ENCODE measurements at regions not wholly inside any gene's neighbourhood (a gene's known extent, or its start where the extent isn't known, plus 50 kb on each side); places are given as distances from the start of the nearest gene placed in this dataset.

GRCh38 chr5:171650597-171650996 lies 135.0 kb upstream of the SMIM23 start:
- no peak for DNase-seq (ENCODE audit: low read depth)

GRCh38 chr5:171651102-171651501 lies 134.5 kb upstream of the SMIM23 start:
- DNase-seq (ENCODE audit: low read depth): no peak

GRCh38 chr5:171654881-171655280 lies 130.7 kb upstream of the SMIM23 start:
- no peak for DNase-seq (ENCODE audit: low read depth)

- DNase-seq (ENCODE audit: low read depth): no peak
These were observed 128.1 kb upstream of the SMIM23 start for GRCh38 chr5:171657473-171657872.

- no peak for DNase-seq (ENCODE audit: low read depth)
These were observed 125.7 kb upstream of the SMIM23 start for GRCh38 chr5:171659896-171660295.

GRCh38 chr5:171660434-171660833 lies 125.2 kb upstream of the SMIM23 start:
- DNase-seq (ENCODE audit: low read depth): no peak

- no peak for DNase-seq (ENCODE audit: low read depth)
These were observed 124.5 kb upstream of the SMIM23 start for GRCh38 chr5:171661143-171661542.

GRCh38 chr5:171663311-171664085 lies 122.1 kb upstream of the SMIM23 start:
- DNase-seq (ENCODE audit: low read depth): no peak

- no peak for DNase-seq (ENCODE audit: low read depth)
These were observed 121.1 kb upstream of the SMIM23 start for GRCh38 chr5:171664489-171664888.

GRCh38 chr5:171666815-171667214 lies 118.8 kb upstream of the SMIM23 start:
- no peak for DNase-seq (ENCODE audit: low read depth)

GRCh38 chr5:171667341-171668096 lies 118.1 kb upstream of the SMIM23 start:
- DNase-seq (ENCODE audit: low read depth): peak; percentile 13

- DNase-seq (ENCODE audit: low read depth): no peak
These were observed 117.6 kb upstream of the SMIM23 start for GRCh38 chr5:171668097-171668412.

GRCh38 chr5:171669571-171669970 lies 116.0 kb upstream of the SMIM23 start:
- no peak for DNase-seq (ENCODE audit: low read depth)

GRCh38 chr5:171672556-171672955 lies 113.1 kb upstream of the SMIM23 start:
- DNase-seq (ENCODE audit: low read depth): no peak

GRCh38 chr5:171673328-171673727 lies 112.3 kb upstream of the SMIM23 start:
- no peak for DNase-seq (ENCODE audit: low read depth)

- no peak for DNase-seq (ENCODE audit: low read depth)
These were observed 111.8 kb upstream of the SMIM23 start for GRCh38 chr5:171673840-171674239.

GRCh38 chr5:171675511-171675910 lies 110.1 kb upstream of the SMIM23 start:
- DNase-seq (ENCODE audit: low read depth): no peak

- DNase-seq (ENCODE audit: low read depth): no peak
These were observed 109.2 kb upstream of the SMIM23 start for GRCh38 chr5:171676286-171676944.

- no peak for DNase-seq (ENCODE audit: low read depth)
These were observed 107.0 kb upstream of the SMIM23 start for GRCh38 chr5:171678646-171679045.

- no peak for DNase-seq (ENCODE audit: low read depth)
These were observed 105.1 kb upstream of the SMIM23 start for GRCh38 chr5:171680485-171680884.

- DNase-seq (ENCODE audit: low read depth): no peak
These were observed 104.6 kb upstream of the SMIM23 start for GRCh38 chr5:171681061-171681460.

- DNase-seq (ENCODE audit: low read depth): peak; percentile 7
These were observed 103.9 kb upstream of the SMIM23 start for GRCh38 chr5:171681677-171682076.

GRCh38 chr5:171682801-171683200 lies 102.8 kb upstream of the SMIM23 start:
- DNase-seq (ENCODE audit: low read depth): no peak

All from stromal cell of bone marrow (primary cell).